Activated CD4-positive, alpha-beta T cell treated with anti-CD3 and anti-CD28 coated beads, Interleukin-2, Interleukin-4, amounts not matched to agents 100 ng/mL and 50 ng/mL, durations not matched to agents 16 hours and 8 hours (primary cell): ENCODE measurements at regions not wholly inside any gene's neighbourhood (a gene's known extent, or its start where the extent isn't known, plus 50 kb on each side); places are given as distances from the start of the nearest gene placed in this dataset.

ENCODE experiments used
- DNase-seq: peaks from one replicate; pipeline ENCODE4 v3.0.0-alpha.2; 2020; ENCODE audit warnings: low spot score

GRCh38 chr7:24521917-24522623 is 51.2 kb upstream of the PALS2 start:
- no peak for DNase-seq
